Stimulated activated CD4-positive, alpha-beta T cell treated with anti-CD3 and anti-CD28 coated beads, Interleukin-1b, Interleukin-23, amount 100 ng/mL, for 48 hours (primary cell): ENCODE measurements at regions not wholly inside any gene's neighbourhood (a gene's known extent, or its start where the extent isn't known, plus 50 kb on each side); places are given as distances from the start of the nearest gene placed in this dataset.
"Not testable (repeated sequence)": the region's sequence is repeated elsewhere in the genome, so short reads cannot be mapped to it uniquely, and the experiment has no call there.

ENCODE experiments used
- DNase-seq: peaks from one replicate; pipeline ENCODE4 v3.0.0-alpha.2; 2020

- no peak for DNase-seq
These were observed 159.5 kb upstream of the POT1 start for GRCh38 chr7:125089171-125089570.

- no peak for DNase-seq
These were observed 158.9 kb upstream of the POT1 start for GRCh38 chr7:125088555-125088954.

GRCh38 chr7:125085084-125085483 lies 155.5 kb upstream of the POT1 start:
- no peak for DNase-seq

GRCh38 chr7:125084196-125084595 lies 154.6 kb upstream of the POT1 start:
- no peak for DNase-seq

GRCh38 chr7:125074141-125074540 lies 144.5 kb upstream of the POT1 start:
- no peak for DNase-seq

GRCh38 chr7:125065546-125065945 lies 135.9 kb upstream of the POT1 start:
- DNase-seq: no peak

- no peak for DNase-seq
These were observed 135.4 kb upstream of the POT1 start for GRCh38 chr7:125065001-125065400.

GRCh38 chr7:125061776-125062397 lies 132.3 kb upstream of the POT1 start:
- DNase-seq: no peak

- not testable (repeated sequence) for DNase-seq
These were observed 131.6 kb upstream of the POT1 start for GRCh38 chr7:125061083-125061745.

- DNase-seq: no peak
These were observed 130.3 kb upstream of the POT1 start for GRCh38 chr7:125059861-125060456.

GRCh38 chr7:125057963-125058362 lies 128.3 kb upstream of the POT1 start:
- no peak for DNase-seq

- no peak for DNase-seq
These were observed 125.8 kb upstream of the POT1 start for GRCh38 chr7:125055376-125055775.

GRCh38 chr7:125046767-125047166 lies 117.1 kb upstream of the POT1 start:
- no peak for DNase-seq

GRCh38 chr7:125033506-125033905 lies 103.9 kb upstream of the POT1 start:
- DNase-seq: no peak

GRCh38 chr7:125032943-125033342 lies 103.3 kb upstream of the POT1 start:
- no peak for DNase-seq

GRCh38 chr7:125030756-125031387 lies 101.2 kb upstream of the POT1 start:
- no peak for DNase-seq

GRCh38 chr7:125025620-125026019 lies 96.0 kb upstream of the POT1 start:
- DNase-seq: no peak

GRCh38 chr7:125020801-125021200 lies 91.2 kb upstream of the POT1 start:
- no peak for DNase-seq

- no peak for DNase-seq
These were observed 80.9 kb upstream of the POT1 start for GRCh38 chr7:125010540-125010939.

GRCh38 chr7:124996778-124997177 lies 67.2 kb upstream of the POT1 start:
- DNase-seq: no peak

GRCh38 chr7:124992851-124993562 lies 63.4 kb upstream of the POT1 start:
- no peak for DNase-seq

- no peak for DNase-seq
These were observed 60.3 kb upstream of the POT1 start for GRCh38 chr7:124989911-124990310.
